Activated CD4-positive, alpha-beta T cell treated with anti-CD3 and anti-CD28 coated beads for 48 hours (primary cell): ENCODE measurements at regions not wholly inside any gene's neighbourhood (a gene's known extent, or its start where the extent isn't known, plus 50 kb on each side); places are given as distances from the start of the nearest gene placed in this dataset.
"Not testable (repeated sequence)": the region's sequence is repeated elsewhere in the genome, so short reads cannot be mapped to it uniquely, and the experiment has no call there.

Experiments
- DNase-seq: peaks from one replicate; pipeline ENCODE4 v3.0.0-alpha.2; 2020

DNA sequence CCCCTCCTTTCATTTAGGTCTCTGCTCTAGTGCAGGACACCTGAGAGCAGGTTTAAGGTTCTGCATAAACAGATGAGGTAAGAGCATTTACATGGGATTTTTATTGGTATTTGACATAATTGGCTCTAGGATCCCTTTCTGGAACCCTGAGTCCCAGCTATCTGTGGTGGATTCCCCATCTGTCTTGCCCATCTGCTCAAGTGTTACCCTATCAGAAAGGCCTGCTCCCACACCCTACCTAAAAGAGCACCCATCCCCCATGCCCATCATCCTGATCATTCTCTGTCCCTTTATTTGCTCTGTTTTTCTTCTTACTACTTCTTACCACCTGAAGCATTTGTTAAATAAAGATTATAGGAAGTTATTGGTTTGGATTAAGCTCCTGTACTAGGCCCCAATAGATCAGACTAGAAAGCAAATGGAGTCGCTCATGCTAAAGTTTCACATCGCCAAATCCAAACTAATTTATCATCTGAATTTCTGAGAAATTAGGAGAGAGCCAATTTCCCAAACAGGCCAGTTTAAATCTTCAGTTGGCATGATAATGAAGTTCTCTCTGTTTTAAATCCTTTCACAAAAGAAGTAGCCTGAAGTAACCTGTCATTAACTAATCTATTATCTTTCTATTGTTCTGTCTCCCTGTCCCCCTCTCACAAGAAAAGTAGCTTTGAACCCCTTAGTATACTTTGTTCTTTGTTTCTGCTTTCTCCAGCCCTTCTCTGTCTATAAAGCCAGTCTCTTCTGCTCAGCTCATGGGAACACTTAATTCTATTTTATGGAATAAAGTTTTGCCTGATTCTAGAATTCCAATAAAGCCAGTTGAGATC, 178.6 kb downstream of the ZNF674 start:
- DNase-seq: no peak

DNA sequence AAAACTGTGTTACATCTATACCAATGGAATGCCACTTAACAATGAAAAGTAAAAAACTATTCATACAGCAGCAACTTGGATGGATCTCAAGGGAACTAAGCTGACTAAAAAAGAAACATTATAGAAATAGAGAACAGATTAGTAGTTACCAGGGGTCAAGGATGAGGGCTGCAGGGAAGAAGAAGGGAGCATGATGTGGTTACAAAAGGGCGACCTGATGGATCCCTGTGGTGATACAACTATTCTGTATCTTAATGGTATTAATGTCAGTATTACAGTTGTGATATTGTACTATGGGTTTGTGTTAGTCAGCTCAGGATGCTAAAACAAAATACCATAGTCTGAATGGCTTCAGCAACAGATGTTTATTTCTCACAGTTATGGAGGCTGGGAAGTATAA, 190.7 kb downstream of the ZNF674 start:
- DNase-seq: no peak

DNA sequence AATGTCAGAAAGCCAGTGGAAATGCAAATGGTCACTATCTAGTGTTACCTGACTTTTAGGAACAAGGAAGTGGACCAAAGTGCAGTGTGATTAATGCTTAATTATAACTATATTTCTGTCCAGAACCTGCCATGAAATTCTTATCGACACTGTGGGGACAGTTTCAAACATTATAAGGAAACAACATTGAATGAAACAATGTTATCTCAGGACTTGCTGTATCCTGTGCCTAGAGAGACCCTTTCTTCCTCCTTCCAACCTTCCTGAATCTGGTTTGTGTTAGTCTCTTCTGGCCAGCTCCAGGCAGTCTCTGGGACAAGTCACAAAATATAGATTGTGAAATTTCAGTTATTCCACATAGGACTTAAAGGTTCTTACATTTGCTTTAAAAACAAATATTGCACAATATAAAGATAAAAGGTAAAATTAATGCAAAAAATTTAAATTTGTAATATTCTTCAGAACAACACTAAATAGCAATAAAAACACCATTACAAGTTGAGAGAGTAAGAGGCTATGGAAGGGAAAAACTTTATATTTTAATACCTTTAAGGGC, 203.4 kb downstream of the ZNF674 start:
- DNase-seq: no peak

DNA sequence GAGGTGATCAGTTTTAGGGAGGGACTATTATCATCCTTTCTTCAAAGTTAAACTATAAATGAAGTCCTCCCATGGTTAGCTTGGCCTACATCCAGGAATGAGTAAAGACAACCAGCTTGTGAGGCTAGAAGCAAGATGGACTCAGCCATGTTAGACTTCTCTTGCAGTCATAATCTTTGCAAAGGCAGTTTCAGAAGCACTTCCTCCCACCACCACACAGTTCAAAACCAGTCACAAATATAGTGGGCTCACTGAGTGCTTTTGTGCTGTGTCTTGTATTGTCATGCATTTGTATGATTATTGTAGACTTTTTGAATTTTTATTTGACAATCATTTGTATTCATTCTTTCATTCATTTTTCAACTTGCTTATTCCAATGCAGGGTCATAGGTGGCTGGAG, 204.5 kb downstream of the ZNF674 start:
- no peak for DNase-seq

DNA sequence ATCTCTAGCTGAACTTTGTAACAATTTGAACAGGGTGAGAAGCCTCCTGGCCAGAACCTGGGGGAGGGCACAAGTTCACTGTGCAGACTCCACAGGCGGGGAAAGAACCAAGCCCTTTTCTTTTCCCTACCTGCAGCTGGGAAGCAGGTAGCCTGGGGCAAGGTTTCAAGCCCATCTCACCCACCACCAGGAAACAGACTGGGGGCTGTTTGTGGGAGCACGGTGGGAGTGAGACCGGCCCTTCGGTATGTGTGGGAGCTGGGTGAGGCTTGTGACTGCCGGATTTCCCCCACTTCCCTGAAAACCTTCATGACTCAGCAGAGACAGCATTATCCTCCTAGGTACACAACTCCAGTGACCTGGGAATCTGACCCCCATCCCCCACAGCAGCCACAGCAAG, 211.7 kb downstream of the ZNF674 start:
- DNase-seq: no peak

DNA sequence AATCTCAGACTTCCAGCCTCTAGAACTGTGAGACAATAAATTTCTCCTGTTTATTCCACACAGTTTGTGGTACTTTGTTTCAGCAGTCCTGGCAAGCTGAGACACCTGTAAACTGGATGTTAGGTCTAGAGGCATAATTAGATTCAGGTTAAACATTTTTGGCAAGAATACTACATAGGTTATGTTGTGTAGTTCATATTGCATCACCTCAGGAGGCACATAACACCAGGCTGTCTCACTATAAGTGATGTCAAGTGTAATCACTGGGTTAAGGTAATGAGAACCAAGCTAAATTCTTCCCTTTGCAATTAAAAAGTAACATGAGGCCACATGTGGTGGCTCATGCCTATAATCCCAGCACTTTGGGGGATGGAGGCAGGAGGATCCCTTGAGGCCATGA, 214.2 kb downstream of the ZNF674 start:
- DNase-seq: no peak

DNA sequence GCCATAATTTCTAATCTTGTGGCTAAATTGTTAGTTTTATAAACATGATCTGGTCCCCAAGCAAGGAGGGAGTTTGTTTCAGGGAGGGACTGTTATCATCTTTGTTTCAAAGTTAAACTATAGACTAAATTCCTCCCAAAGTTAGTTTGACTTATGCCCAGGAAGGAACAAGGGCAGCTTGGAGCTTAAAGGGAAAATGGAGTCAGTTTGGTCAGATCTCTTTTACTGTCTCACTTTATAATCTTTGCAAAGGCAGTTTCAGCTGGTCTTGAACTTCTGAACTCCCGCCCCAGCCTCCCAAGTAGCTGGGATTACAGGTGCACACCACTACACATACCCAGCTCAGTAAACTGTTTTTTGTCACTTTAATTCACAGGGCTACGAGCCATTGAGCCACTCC, 214.7 kb downstream of the ZNF674 start:
- no peak for DNase-seq

DNA sequence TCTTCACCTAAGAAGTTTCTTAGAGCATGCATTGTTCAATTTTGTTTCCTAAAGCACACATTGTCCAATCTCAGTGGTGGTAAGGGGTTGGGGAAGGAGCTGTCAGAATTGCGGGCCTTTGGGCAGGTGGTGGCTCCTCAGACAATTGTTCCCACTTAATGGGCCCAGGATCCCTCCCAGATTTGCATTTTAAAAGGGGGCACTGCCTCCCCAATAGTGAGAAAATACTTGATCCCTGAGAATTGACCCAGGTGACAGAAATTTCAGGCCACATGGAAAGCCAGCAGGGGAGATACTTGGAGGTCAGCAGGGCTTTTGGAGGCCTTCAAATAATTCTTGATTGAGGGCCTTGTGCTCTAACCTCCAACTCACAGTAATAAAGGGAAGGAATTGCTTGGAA, 217.1 kb downstream of the ZNF674 start:
- no peak for DNase-seq

DNA sequence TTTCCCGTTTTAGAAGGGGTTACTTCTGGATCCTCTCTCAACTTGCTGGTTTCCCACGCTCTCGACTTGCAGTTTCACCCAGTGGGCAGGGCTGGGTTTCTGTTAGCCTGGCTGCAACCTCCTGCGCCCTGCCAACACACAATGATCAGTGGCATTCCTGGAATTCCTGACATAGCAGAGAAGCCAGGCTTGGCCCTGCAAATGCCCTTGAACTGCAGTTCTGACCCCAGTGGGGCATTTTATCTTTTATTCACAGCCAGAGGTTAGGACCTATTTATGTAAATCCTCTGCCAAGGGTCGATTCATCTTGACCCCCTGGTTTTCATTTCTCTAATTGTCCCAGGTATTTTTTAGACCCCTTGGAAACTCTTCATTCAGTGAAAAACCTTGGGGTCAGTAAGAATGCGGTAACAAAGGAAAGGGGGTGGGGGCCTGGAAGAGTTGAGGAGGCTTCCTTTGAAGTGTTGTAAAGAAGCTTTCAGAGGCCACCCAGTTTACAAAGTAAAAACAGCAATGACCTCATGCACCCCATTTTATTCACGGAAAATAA, 217.6 kb downstream of the ZNF674 start:
- DNase-seq: no peak

DNA sequence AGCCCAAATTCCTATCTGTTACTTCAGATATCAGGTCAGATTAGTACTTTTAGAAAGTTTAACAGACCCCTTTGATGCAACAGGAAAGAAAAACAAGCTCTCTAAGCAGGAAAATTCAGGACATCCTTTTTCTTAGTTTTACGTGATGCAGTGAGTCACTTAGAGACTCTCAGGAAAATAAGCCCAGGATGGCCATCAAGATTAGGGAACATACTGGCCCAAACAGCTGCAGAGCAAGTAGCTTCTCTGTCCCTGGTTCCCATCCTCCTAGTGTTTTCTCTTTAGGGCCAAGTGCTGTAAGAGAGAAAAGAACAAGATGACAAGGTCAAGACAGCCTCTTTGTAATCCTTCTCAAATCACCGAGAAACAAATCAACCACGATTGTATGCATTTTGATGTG, 219.1 kb downstream of the ZNF674 start:
- DNase-seq: no peak

DNA sequence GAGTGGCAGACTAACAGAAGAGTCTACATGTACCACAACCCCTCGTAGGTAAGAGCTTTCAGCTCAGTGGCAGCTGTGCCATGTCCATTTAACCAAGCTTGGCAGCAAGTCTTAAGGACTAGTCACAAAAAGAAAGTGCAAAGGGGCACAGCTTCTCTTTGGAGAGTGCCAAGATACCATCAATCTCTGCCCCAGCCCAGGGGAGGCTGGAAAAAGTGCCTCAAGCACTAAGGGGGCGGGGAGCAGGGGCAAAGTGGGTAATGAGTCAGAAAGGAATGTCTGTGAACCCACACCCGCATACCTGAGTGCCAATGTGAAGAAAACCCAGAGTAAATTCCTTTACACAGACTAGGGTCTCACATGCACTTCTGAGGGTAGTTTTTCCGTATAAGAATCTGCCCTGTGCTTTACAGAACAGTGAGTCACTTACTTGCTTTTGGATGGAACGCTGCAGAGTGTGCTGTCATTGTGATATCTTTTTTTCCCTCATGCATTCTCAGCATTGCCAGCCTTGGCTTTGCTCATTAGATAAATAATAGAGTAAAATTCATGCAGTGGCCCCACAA, 219.8 kb downstream of the ZNF674 start:
- peak; percentile 76 for DNase-seq

DNA sequence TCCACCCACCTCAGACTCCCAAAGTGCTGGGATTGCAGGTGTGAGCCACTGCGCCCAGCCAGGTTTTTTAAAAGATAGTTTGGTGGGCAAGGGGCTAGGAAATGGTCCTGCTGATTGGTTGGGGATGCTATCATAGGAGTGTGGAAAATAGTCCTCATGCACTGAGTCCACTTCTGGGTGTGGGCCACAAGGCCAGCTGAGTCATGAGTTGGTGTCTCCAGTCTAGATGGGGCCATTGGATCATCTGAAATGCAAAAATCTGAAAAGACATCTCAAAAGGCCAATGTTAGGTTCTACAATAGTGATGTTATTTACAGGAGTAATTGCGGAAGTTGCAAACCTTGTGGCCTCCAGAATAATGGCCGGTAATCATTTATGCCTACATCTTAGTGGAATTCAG, 221.1 kb downstream of the ZNF674 start:
- no peak for DNase-seq

DNA sequence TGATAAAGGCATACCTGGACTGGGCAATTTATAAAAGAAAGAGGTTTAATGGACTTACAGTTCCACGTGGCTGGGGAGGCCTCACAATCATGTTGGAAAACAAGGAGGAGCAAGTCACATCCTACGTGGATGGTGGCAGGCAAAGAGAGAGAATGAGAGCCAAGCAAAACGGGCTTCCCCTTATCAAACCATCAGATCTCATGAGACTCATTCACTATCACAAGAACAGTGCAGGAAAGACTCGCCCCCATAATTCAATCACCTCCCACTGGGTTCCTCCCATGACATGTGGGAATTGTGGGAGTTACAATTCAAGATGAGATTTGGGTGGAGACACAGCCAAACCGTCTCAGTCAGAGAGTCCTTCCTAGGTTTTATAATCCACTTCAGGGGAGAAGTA, 222.3 kb downstream of the ZNF674 start:
- not testable (repeated sequence) for DNase-seq

DNA sequence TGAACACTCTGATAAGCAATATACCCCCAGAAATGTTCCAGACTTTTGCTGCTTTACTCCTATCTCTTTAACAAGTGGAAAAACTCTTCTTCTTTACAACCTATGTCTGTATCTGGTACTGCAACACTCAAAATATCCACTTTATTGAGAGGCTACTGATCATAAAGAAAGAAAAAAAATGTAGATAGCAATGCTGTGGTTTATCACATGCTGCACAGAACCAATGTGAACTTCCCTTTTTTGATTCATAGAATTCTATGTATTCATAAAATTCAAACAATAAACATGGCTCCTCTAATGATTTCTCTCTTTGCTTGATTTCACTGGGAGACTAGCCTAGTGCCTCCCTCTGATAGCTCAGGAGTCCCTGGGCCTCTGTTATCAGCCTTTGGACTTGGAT, 223.5 kb downstream of the ZNF674 start:
- DNase-seq: no peak

DNA sequence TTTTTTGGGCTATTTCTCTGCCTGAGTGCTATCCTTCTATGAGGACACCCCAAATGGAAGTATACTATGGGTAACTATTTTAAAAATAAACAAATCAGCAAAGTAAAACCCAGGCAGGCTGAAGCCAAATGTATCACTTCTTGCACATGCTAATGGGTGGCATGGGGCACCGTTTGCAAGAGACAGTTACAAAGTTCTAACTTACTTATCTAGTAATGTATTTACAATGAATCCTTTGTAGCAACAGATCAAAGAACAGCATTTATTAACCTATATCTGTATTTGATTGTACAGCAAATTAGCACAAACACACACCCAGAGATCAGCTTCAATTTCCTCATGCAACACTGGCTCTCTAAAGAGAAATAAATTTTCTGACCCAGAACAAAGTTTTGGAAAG, 225.5 kb downstream of the ZNF674 start:
- DNase-seq: no peak

DNA sequence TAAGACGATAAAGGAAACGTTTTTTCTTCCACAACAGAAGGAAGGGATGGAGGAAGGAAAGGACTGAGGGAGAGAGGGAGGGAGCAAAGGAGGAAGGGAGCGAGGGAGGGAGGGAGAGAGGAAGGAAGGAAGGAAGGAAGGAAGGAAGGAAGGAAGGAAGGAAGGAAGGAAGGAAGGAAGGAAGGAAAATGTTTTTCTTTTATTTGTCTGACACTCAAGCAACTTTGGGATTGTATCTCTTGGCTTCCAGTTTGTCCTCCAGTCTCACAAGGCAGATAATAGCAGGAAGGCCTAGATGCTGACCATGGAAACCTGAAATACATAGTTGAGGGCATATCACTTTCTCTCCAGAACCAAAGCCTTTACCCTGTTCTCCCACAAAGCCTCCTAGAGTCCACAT, 226.7 kb downstream of the ZNF674 start:
- no peak for DNase-seq

DNA sequence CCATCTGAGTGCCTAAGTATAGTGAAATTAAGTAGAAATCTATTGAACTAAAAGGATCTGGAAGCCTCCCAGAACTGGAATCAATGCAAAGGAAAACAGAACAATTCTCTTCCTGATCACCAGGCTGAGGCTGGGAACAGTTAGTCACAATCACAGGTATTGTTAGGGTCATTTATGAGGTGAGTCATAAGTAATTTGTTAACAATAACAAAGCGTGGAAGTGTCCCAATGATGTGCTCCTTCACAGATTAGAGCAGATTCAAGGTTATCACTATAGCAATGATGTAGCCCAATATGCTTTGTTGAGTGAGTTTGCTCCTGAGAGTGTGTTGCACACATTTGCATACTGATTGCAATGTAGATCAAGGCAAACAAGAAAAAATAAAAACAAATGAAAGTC, 228.1 kb downstream of the ZNF674 start:
- DNase-seq: no peak

DNA sequence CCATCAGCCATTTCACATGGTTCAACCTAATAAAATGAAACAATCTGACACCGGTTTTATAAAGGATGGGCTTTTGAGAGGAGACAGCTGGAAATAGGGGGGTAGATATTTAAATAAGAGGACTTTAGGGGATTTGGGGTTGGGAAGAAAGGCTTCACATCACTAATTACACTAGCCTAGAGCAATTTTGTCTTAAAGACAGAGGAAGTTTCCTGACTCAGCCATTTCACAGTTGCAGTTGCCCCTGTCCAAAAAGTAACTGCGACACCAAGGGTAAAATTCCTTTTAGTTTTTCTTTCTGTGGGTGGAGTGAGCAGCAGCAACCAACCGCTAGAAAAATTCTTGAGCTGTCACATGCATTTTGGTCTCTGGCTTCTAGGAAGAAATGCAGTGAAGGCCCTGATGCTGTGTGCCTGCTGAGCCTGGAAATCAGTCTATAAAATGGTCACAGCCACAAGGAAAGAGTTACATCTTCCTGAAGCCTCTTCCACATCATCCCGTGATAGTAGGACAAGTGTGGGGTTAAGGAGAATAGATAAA, 233.6 kb downstream of the ZNF674 start:
- no peak for DNase-seq

DNA sequence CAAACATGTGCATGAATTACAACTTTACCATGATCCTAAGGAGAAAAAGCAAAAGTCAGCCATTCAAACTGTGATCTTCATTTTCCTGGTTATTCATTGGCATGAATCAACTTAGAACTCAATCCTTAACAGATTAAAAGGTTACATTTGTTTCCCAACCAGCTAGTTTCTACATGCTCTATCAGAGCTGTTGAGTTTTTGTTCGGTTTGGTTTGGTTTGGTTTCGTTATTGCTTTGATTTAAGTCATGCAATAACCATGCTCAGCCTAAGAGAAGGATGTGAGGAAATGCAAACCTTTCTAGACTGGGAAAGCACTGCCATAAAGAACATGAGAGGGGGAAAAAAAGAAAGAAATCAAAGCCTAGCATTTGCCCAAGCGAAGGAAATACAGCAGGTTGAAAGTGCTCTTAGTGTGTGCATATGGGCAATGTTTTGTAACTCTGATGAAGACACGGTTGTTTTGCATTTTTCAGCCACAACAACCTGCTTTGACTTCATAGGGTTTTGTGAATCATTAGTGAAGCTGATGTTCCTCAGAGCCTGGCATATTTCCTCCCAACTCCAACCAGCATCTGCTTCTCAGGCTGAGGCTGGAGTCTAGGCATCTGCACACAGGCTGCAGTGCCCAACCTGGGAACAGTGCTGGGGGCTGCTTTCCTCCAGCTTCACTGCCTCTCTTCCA, 234.3 kb downstream of the ZNF674 start:
- DNase-seq: no peak

DNA sequence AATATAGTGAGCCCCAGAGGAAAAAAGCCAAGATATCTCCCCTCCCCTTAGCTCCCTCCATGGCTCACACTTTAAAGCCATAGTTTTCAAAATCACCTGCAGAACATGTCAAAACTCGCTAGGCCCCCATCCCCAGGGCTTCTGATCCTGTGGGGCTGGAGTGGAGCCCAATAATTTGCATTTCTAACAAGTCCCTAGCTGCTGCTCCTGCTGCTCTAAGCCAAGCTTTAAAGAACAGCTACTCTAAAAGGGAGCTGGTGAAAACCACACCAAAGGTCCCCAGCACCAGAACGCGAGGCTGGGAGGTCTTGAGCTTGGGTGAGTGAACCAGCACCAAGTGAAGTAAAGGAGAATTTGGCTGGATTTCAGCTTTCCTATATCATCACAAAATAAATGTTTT, 237.1 kb downstream of the ZNF674 start:
- DNase-seq: no peak

DNA sequence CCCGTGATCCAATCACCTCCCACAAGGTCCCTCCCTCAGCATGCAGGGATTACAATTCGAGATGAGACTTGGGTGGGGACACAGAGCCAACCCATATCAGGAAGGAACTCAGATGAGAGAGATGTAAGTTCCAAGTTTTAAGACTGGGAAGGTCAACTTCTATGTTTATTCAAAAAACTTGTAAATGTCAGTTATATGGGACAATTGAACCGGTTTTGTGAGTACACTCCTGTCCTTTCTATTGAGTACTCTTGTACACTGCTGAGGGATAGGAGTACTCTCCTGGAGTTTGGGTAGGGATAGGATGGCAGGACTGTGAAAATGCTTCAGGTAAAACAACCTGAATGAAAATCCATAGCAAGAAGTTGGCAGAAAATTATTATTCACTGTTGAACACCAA, 239.1 kb downstream of the ZNF674 start:
- no peak for DNase-seq

DNA sequence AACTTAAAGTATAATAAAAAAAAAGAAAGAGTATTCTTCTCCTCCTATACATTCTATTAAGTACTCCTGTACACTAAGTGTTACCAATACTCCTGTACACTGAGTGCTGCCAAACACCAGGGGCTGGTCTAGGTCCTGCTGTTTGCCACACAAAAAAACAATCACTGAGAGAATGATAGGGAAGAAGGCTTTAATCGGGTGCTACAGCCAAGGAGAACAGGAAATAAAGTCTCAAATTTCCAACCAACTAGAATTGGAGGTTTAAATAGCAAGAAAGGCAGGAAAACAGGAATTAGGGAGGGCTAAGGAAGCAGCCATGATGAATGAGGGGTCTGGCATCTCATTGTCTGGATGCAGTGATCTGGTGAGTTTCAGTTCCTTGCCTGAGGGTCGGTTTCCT, 239.8 kb downstream of the ZNF674 start:
- DNase-seq: no peak

DNA sequence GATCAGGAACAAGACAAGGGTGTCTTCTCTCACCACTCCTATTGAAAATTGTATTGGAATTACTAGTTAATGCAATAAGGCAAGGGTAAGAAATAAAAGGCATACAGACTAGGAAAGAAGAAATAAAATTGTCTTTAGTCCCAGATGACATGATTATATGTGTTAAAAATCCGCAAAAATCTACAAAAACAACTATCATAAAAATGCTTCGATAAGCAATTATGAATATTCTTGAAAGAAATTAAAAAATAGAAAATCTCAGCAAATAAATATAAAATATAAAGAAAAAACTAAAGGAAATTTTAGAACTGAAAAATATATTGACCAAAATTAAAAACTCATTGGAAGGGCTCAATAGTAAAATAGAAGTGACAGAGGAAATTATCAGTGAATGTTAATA, 243.3 kb downstream of the ZNF674 start:
- no peak for DNase-seq

DNA sequence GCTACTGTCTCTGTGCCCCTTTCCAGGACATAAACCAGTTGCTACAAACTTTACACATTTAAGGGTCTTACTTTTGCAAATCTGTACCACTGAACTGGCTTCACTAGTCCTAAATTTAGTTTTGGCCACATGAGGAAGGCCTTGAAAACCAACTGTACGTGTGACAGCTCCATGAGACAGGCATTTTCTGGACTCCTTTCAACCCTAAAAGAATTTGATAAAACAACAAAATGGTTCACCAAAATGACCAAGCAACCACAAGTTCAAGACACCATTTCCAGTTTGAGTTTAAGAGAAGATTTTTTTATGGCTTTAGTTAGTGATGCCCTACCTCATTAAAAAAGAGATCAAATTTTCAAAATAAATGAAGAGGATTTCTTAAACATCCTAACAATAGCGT, 246.4 kb downstream of the ZNF674 start:
- DNase-seq: no peak
